GM04504 (cell line): ENCODE measurements at regions not wholly inside any gene's neighbourhood (a gene's known extent, or its start where the extent isn't known, plus 50 kb on each side); places are given as distances from the start of the nearest gene placed in this dataset.

Experiments
- DNase-seq: peaks from one replicate; pipeline ENCODE4 v3.0.0-alpha.2; 2012; ENCODE audit warnings: low read depth

- no peak for DNase-seq
Observed at GRCh38 chr1:80755944-80756343, 1044.8 kb upstream of the ADGRL2 start.

- no peak for DNase-seq
Observed at GRCh38 chr1:80751204-80751603, 1049.5 kb upstream of the ADGRL2 start.

GRCh38 chr1:80731241-80731894 lies 1069.4 kb upstream of the ADGRL2 start:
- DNase-seq: no peak

GRCh38 chr1:80722611-80723010 lies 1078.1 kb upstream of the ADGRL2 start:
- no peak for DNase-seq

GRCh38 chr1:80706526-80706925 lies 1094.2 kb upstream of the ADGRL2 start:
- no peak for DNase-seq

GRCh38 chr1:80678438-80678837 lies 1122.3 kb upstream of the ADGRL2 start:
- no peak for DNase-seq

GRCh38 chr1:80675454-80675853 lies 1125.3 kb upstream of the ADGRL2 start:
- DNase-seq: no peak

- no peak for DNase-seq
Observed at GRCh38 chr1:80673935-80674597, 1126.7 kb upstream of the ADGRL2 start.

GRCh38 chr1:80668372-80668771 lies 1132.4 kb upstream of the ADGRL2 start:
- DNase-seq: no peak

- no peak for DNase-seq
Observed at GRCh38 chr1:80666073-80666472, 1134.7 kb upstream of the ADGRL2 start.

GRCh38 chr1:80659161-80659560 lies 1141.6 kb upstream of the ADGRL2 start:
- no peak for DNase-seq

GRCh38 chr1:80657707-80658106 lies 1143.0 kb upstream of the ADGRL2 start:
- DNase-seq: no peak

- no peak for DNase-seq
Observed at GRCh38 chr1:80657044-80657643, 1143.6 kb upstream of the ADGRL2 start.

- DNase-seq: no peak
Observed at GRCh38 chr1:80656641-80657040, 1144.1 kb upstream of the ADGRL2 start.

GRCh38 chr1:80656014-80656636 lies 1144.6 kb upstream of the ADGRL2 start:
- no peak for DNase-seq

- no peak for DNase-seq
Observed at GRCh38 chr1:80646053-80646452, 1154.7 kb upstream of the ADGRL2 start.

GRCh38 chr1:80645621-80646020 lies 1155.1 kb upstream of the ADGRL2 start:
- DNase-seq: no peak

- DNase-seq: no peak
Observed at GRCh38 chr1:80640978-80641377, 1159.8 kb upstream of the ADGRL2 start.

GRCh38 chr1:80639777-80640533 lies 1160.8 kb upstream of the ADGRL2 start:
- DNase-seq: no peak

- no peak for DNase-seq
Observed at GRCh38 chr1:80633947-80634706, 1166.6 kb upstream of the ADGRL2 start.

GRCh38 chr1:80632284-80632683 lies 1168.5 kb upstream of the ADGRL2 start:
- no peak for DNase-seq
